ENCODE measurements at regions not wholly inside any gene's neighbourhood (a gene's known extent, or its start where the extent isn't known, plus 50 kb on each side); places are given as distances from the start of the nearest gene placed in this dataset.

- Mint-ChIP-seq H3K27me3 (ENCODE audit: low read depth) (no peaks in the 10 kb centered on the region; the same call in 1 of the 2 replicates), H3K36me3 (ENCODE audit: insufficient read depth in 1 of 3, low read depth in 3 of 3) (no peaks in the 10 kb centered on the region), H3K4me3 (no peak overlapping the region), H3K27ac (no peak overlapping the region), H3K4me1 (peaks cover 2 to 6% of the 10 kb centered on the region in 2 experiments; a peak in 2 of 4 replicates), H3K9me3 (no peaks in the 10 kb centered on the region)
- no peak for TF ChIP-seq CTCF (conservative IDR thresholded peaks at IDR 0.05)
- Histone ChIP-seq H3K9me3 (ENCODE audit: control insufficient read depth, low read depth, low read length) (no peaks in the 10 kb centered on the region), H2BK20ac (ENCODE audit: low read depth, low read length, poor library complexity, severe bottlenecking) (no peak overlapping the region), H3K79me2 (ENCODE audit: insufficient read depth, low read length) (no peaks in the 10 kb centered on the region), H3T11ph (ENCODE audit: low read length) (no peak overlapping the region), H3K4ac (ENCODE audit: low read depth, low read length) (no peak overlapping the region), H2AK5ac (ENCODE audit: insufficient read length, low read length) (no peak overlapping the region), H3K23ac (ENCODE audit: insufficient read length, low read depth, low read length) (no peak overlapping the region), H4K8ac (replicated peaks; ENCODE audit: insufficient read length, low read depth, low read length) (no peak overlapping the region), H3K56ac (ENCODE audit: insufficient read length, low read depth, low read length) (no peak overlapping the region), H3K4me1 (ENCODE audit: insufficient read depth, low read length) (no peaks in the 10 kb centered on the region), H2BK15ac (ENCODE audit: low read depth, low read length) (no peak overlapping the region), H2AFZ (ENCODE audit: low read length) (no peak overlapping the region), H3K23me2 (ENCODE audit: insufficient read length, low read depth, low read length, poor library complexity, severe bottlenecking) (no peaks in the 10 kb centered on the region), H3K14ac (ENCODE audit: insufficient read depth, low read length) (no peak overlapping the region), H2BK120ac (ENCODE audit: low read depth, low read length, poor library complexity, severe bottlenecking) (no peak overlapping the region), H2BK12ac (ENCODE audit: insufficient read length, low read depth, low read length) (no peak overlapping the region), H3K27ac (ENCODE audit: insufficient read length, low read depth, low read length) (no peak overlapping the region), H3K27me3 (ENCODE audit: insufficient read depth, low read length) (no peaks in the 10 kb centered on the region), H4K20me1 (ENCODE audit: control insufficient read depth, insufficient read depth, insufficient read length) (no peaks in the 10 kb centered on the region), H4K5ac (ENCODE audit: insufficient read length, low read depth, low read length) (no peak overlapping the region), H3K79me1 (ENCODE audit: insufficient read depth, low read depth, low read length, poor library complexity, severe bottlenecking) (no peaks in the 10 kb centered on the region), H4K91ac (ENCODE audit: insufficient read length, low read depth, low read length) (no peak overlapping the region), H3K18ac (ENCODE audit: insufficient read length, low read depth, low read length) (no peak overlapping the region), H3K4me2 (ENCODE audit: insufficient read depth, insufficient read length, low read length) (no peak overlapping the region), H3K9ac (ENCODE audit: extremely low read depth, insufficient read length, low read length) (no peak overlapping the region), H2BK5ac (ENCODE audit: insufficient read length, low read length) (no peak overlapping the region)
- WGBS (ENCODE audit: extremely low coverage, insufficient read length, low lambda C conversion rate): no CpG with 5 or more reads among the region's 10 CpGs
- no peak for DNase-seq
Measured at GRCh38 chr11:70851907-70852306, 400.5 kb downstream of the SHANK2 start.
